NT2/D1 (cell line): ENCODE measurements at regions not wholly inside any gene's neighbourhood (a gene's known extent, or its start where the extent isn't known, plus 50 kb on each side); places are given as distances from the start of the nearest gene placed in this dataset.

Experiments used
- DNase-seq: peaks from one replicate; pipeline ENCODE4 v3.0.0-alpha.2; 2011; ENCODE audit warnings: low read depth, low spot score
- H3K27me3 ChIP-seq: 2 replicates; pipeline ENCODE4 v1.6.0; 2011; ENCODE audit warnings: mild to moderate bottlenecking; ENCODE audit not compliant: insufficient read length, insufficient read depth
- H3K36me3 ChIP-seq: 2 replicates; pipeline ENCODE4 v1.6.1; 2011; ENCODE audit warnings: mild to moderate bottlenecking, low read length, mixed read lengths; ENCODE audit not compliant: insufficient read depth, insufficient read length
- H3K4me1 ChIP-seq: 2 replicates; pipeline ENCODE4 v1.5.1; 2011; ENCODE audit not compliant: insufficient read depth, insufficient read length
- H3K4me3 ChIP-seq: 2 replicates; pipeline ENCODE4 v1.5.1; 2011; ENCODE audit warnings: low read depth; ENCODE audit not compliant: insufficient read length
- H3K9ac ChIP-seq: 2 replicates; pipeline ENCODE4 v1.6.0; 2011; ENCODE audit warnings: low read depth; ENCODE audit not compliant: insufficient read length
- H3K9me3 ChIP-seq: 2 replicates; pipeline ENCODE4 v1.5.1; 2011; ENCODE audit warnings: mild to moderate bottlenecking, low read length; ENCODE audit not compliant: insufficient read depth
- SUZ12 ChIP-seq: IDR thresholded peaks from 2 replicates; pipeline ENCODE4 v1.6.1; 2011; ENCODE audit not compliant: insufficient read length, insufficient read depth; ENCODE audit errors: extremely low read depth
- YY1 ChIP-seq: IDR thresholded peaks from 2 replicates; pipeline ENCODE4 v1.6.1; 2011; ENCODE audit not compliant: insufficient read length, insufficient read depth
- ZNF274 ChIP-seq: IDR thresholded peaks from 2 replicates; pipeline ENCODE4 v1.6.1; 2011; ENCODE audit warnings: mild to moderate bottlenecking, low read depth, low read length

GRCh38 chr3:72327008-72327407, 521.2 kb downstream of the SHQ1 start:
- H3K4me1 ChIP-seq = peaks cover 7% of the 10 kb centered on the region
- peaks cover 12% of the 10 kb centered on the region for H3K27me3 ChIP-seq
- DNase-seq = no peak
- H3K4me3 ChIP-seq = no peak overlapping the region
- TF ChIP-seq SUZ12 = no peak
- TF ChIP-seq YY1 = no peak
- TF ChIP-seq ZNF274 = no peak
- H3K9me3 ChIP-seq = peaks cover 7% of the 10 kb centered on the region; the same call in 1 of the 2 replicates
- H3K9ac ChIP-seq = no peak overlapping the region
- no peaks in the 10 kb centered on the region for H3K36me3 ChIP-seq

- TF ChIP-seq YY1 (no peak), SUZ12 (no peak), ZNF274 (no peak)
- H3K9me3 ChIP-seq = peaks cover 7% of the 10 kb centered on the region; the same call in 1 of the 2 replicates
These were observed 523.9 kb downstream of the SHQ1 start for GRCh38 chr3:72324253-72324811.

GRCh38 chr3:72323773-72324172, 524.5 kb downstream of the SHQ1 start:
- H3K4me3 ChIP-seq = no peak overlapping the region
- peaks cover 1% of the 10 kb centered on the region for H3K4me1 ChIP-seq
- H3K27me3 ChIP-seq = no peaks in the 10 kb centered on the region
- H3K9me3 ChIP-seq = peaks cover 7% of the 10 kb centered on the region; the same call in 1 of the 2 replicates
- DNase-seq = no peak
- H3K36me3 ChIP-seq = no peaks in the 10 kb centered on the region
- H3K9ac ChIP-seq = no peak overlapping the region
- TF ChIP-seq ZNF274 (no peak), YY1 (no peak), SUZ12 (no peak)

More at GRCh38 chr3:72324253-72324811, 523.9 kb downstream of the SHQ1 start:
- Histone ChIP-seq H3K9ac (no peak overlapping the region), H3K4me1 (peaks cover 7% of the 10 kb centered on the region), H3K36me3 (no peaks in the 10 kb centered on the region), H3K27me3 (no peaks in the 10 kb centered on the region), H3K4me3 (no peak overlapping the region)
- no peak for DNase-seq

- no peak overlapping the region for H3K9ac ChIP-seq
- no peaks in the 10 kb centered on the region for H3K4me1 ChIP-seq
- TF ChIP-seq YY1 = no peak
- no peak for TF ChIP-seq ZNF274
- no peak for TF ChIP-seq SUZ12
- H3K4me3 ChIP-seq = no peak overlapping the region
- DNase-seq = no peak
- H3K9me3 ChIP-seq = peaks cover 7% of the 10 kb centered on the region; the same call in 1 of the 2 replicates
- H3K27me3 ChIP-seq = no peaks in the 10 kb centered on the region
- H3K36me3 ChIP-seq = no peaks in the 10 kb centered on the region
These were observed 525.8 kb downstream of the SHQ1 start for GRCh38 chr3:72322264-72322976.

GRCh38 chr3:72320955-72321303, 527.3 kb downstream of the SHQ1 start:
- no peak for TF ChIP-seq SUZ12
- TF ChIP-seq ZNF274 = no peak

GRCh38 chr3:72320095-72320954, 527.9 kb downstream of the SHQ1 start:
- no peak for TF ChIP-seq ZNF274
- no peak for TF ChIP-seq YY1
- no peak for TF ChIP-seq SUZ12
- no peaks in the 10 kb centered on the region for H3K27me3 ChIP-seq
- H3K4me3 ChIP-seq = no peak overlapping the region
- H3K36me3 ChIP-seq = no peaks in the 10 kb centered on the region
- H3K9me3 ChIP-seq = no peaks in the 10 kb centered on the region
- no peaks in the 10 kb centered on the region for H3K4me1 ChIP-seq
- DNase-seq = no peak
- no peak overlapping the region for H3K9ac ChIP-seq

More at GRCh38 chr3:72320955-72321303, 527.3 kb downstream of the SHQ1 start:
- no peaks in the 10 kb centered on the region for H3K4me1 ChIP-seq
- no peaks in the 10 kb centered on the region for H3K36me3 ChIP-seq
- peaks cover 6% of the 10 kb centered on the region; the same call in 1 of the 2 replicates for H3K9me3 ChIP-seq
- no peak for DNase-seq
- H3K9ac ChIP-seq = no peak overlapping the region
- H3K27me3 ChIP-seq = no peaks in the 10 kb centered on the region
- no peak overlapping the region for H3K4me3 ChIP-seq
